IMR-90 (cell line): ENCODE measurements at regions not wholly inside any gene's neighbourhood (a gene's known extent, or its start where the extent isn't known, plus 50 kb on each side); places are given as distances from the start of the nearest gene placed in this dataset.

Experiments
- ATAC-seq: fragments of 200-7000 bp; cut with Tn5 transposase; 2 replicates; pipeline ENCODE4 v1.9.1; 2020; ENCODE audit warnings: low read depth, mild to moderate bottlenecking, moderate library complexity
- BruUV-seq: library from RNA; stranded (reverse); fragments of 400-500 nt; replicated peaks from 2 replicates; lab custom pipeline; 2021; lab: Mats Ljungman, UMichigan
- CTCF ChIA-PET: fragments of 300-600 bp; formaldehyde crosslinking; extraction: SDS; loops from one replicate; lab custom pipeline; 2021; ENCODE audit warnings: antibody characterized with exemption; lab: Yijun Ruan, JAX
- POLR2A ChIA-PET: fragments of 300-600 bp; sonication (Branson Sonifier 250); formaldehyde crosslinking; loops from one replicate; lab custom pipeline; 2022; ENCODE audit warnings: antibody characterized with exemption; ENCODE audit not compliant: unreplicated experiment; lab: Charles Lee
- DNase-seq: peaks from one replicate; pipeline ENCODE4 v3.0.0; 2013
- H2AFZ ChIP-seq: replicated peaks from 2 replicates; pipeline ENCODE3; 2013; ENCODE audit warnings: low read length, mild to moderate bottlenecking; ENCODE audit not compliant: poor library complexity
- H2AK5ac ChIP-seq: 2 replicates; pipeline ENCODE4 v1.6.1; 2013; ENCODE audit warnings: low read depth, low read length, inconsistent platforms
- H2AK9ac ChIP-seq: replicated peaks from 2 replicates; pipeline ENCODE3; 2013; ENCODE audit warnings: mild to moderate bottlenecking, low read depth, low read length, moderate library complexity; ENCODE audit not compliant: poor library complexity
- H2BK120ac ChIP-seq: 2 replicates; pipeline ENCODE4 v1.6.1; 2013; ENCODE audit warnings: low read depth, low read length, inconsistent platforms
- H2BK15ac ChIP-seq: 3 replicates; pipeline ENCODE4 v1.6.1; 2013; ENCODE audit warnings: low read depth, low read length, inconsistent platforms
- H2BK20ac ChIP-seq: 2 replicates; pipeline ENCODE4 v1.6.1; 2013; ENCODE audit warnings: low read depth, mild to moderate bottlenecking, inconsistent platforms, low read length, moderate library complexity
- H2BK5ac ChIP-seq: 2 replicates; pipeline ENCODE4 v1.6.1; 2013; ENCODE audit warnings: mild to moderate bottlenecking, low read depth, low read length, inconsistent platforms; ENCODE audit not compliant: poor library complexity, severe bottlenecking
- H3K14ac ChIP-seq: replicated peaks from 2 replicates; pipeline ENCODE4 v1.6.1; 2013; ENCODE audit warnings: low read depth, low read length, inconsistent platforms
- H3K18ac ChIP-seq: 2 replicates; pipeline ENCODE4 v1.6.1; 2013; ENCODE audit warnings: low read depth, low read length, control low read depth
- H3K23ac ChIP-seq: 2 replicates; pipeline ENCODE4 v1.6.1; 2013; ENCODE audit warnings: low read depth, low read length, inconsistent platforms
- H3K27ac ChIP-seq: 2 replicates; pipeline ENCODE4 v1.5.1; 2013; ENCODE audit warnings: mild to moderate bottlenecking, control low read depth, low read length; ENCODE audit not compliant: insufficient read depth
- H3K27me3 ChIP-seq: 2 replicates; pipeline ENCODE4 v1.6.1; 2013; ENCODE audit warnings: low read length; ENCODE audit not compliant: control insufficient read depth, insufficient read depth
- H3K36me3 ChIP-seq: 2 replicates; pipeline ENCODE4 v1.6.1; 2013; ENCODE audit warnings: low read length, mixed read lengths; ENCODE audit not compliant: control insufficient read depth, insufficient read depth
- H3K4ac ChIP-seq: 2 replicates; pipeline ENCODE4 v1.6.1; 2013; ENCODE audit warnings: low read depth, low read length, inconsistent platforms
- H3K4me1 ChIP-seq: 2 replicates; pipeline ENCODE4 v1.6.1; 2013; ENCODE audit warnings: low read length, mixed read lengths; ENCODE audit not compliant: control insufficient read depth, insufficient read depth
- H3K4me2 ChIP-seq: 2 replicates; pipeline ENCODE4 v1.6.1; 2013; ENCODE audit warnings: low read depth, mild to moderate bottlenecking, control low read depth, low read length, moderate library complexity
- H3K4me3 ChIP-seq: 2 replicates; pipeline ENCODE4 v1.5.1; 2013; ENCODE audit warnings: low read depth, mild to moderate bottlenecking, control low read depth, low read length, moderate library complexity; ENCODE audit not compliant: insufficient read depth
- H3K56ac ChIP-seq: 2 replicates; pipeline ENCODE4 v1.6.1; 2013; ENCODE audit warnings: low read length, inconsistent platforms; ENCODE audit not compliant: insufficient read depth; ENCODE audit errors: extremely low read depth
- H3K79me1 ChIP-seq, 2 experiments: 2 replicates each; pipeline ENCODE4 v1.6.1; 2013; ENCODE audit warnings: low read length in 2 of 2, inconsistent platforms in 1 of 2, low read depth in 1 of 2
- H3K9ac ChIP-seq: 2 replicates; pipeline ENCODE4 v1.6.1; 2013; ENCODE audit warnings: low read depth, low read length, control low read depth
- H3K9me1 ChIP-seq: 2 replicates; pipeline ENCODE4 v1.6.1; 2013; ENCODE audit warnings: low read length, inconsistent platforms; ENCODE audit not compliant: insufficient read depth
- H3K9me3 ChIP-seq: 2 replicates; pipeline ENCODE4 v1.6.1; 2013; ENCODE audit warnings: low read length; ENCODE audit not compliant: control insufficient read depth, insufficient read depth
- H4K20me1 ChIP-seq: 2 replicates; pipeline ENCODE4 v1.6.1; 2013; ENCODE audit warnings: low read length, inconsistent platforms; ENCODE audit not compliant: insufficient read depth
- H4K5ac ChIP-seq: 2 replicates; pipeline ENCODE4 v1.6.1; 2013; ENCODE audit warnings: mild to moderate bottlenecking, low read depth, low read length, control low read depth
- H4K8ac ChIP-seq, 2 experiments: 2 replicates each; pipeline ENCODE4 v1.6.1; 2013; ENCODE audit warnings: low read depth in 2 of 2, low read length in 2 of 2, control low read depth in 1 of 2, inconsistent platforms in 1 of 2
- H4K91ac ChIP-seq: 2 replicates; pipeline ENCODE4 v1.6.1; 2013; ENCODE audit warnings: low read depth, low read length, inconsistent platforms; ENCODE audit not compliant: insufficient read depth
- CEBPB ChIP-seq: IDR thresholded peaks from 2 replicates; pipeline ENCODE4 v1.6.1; 2012; ENCODE audit warnings: low read depth, low read length, improper control_type of control experiment
- CHD1 ChIP-seq: IDR thresholded peaks from 2 replicates; pipeline ENCODE4 v1.6.1; 2012; ENCODE audit warnings: low read depth, low read length, improper control_type of control experiment
- CTCF ChIP-seq: conservative IDR thresholded peaks from 2 replicates; pipeline ENCODE4 v1.5.1; 2012; ENCODE audit warnings: mild to moderate bottlenecking, low read depth, low read length, improper control_type of control experiment
- ELK1 ChIP-seq: fragments of 150-350 bp; IDR thresholded peaks from 2 replicates; pipeline ENCODE4 v1.6.1; 2016; ENCODE audit warnings: low read depth, mild to moderate bottlenecking, low read length, moderate library complexity, borderline replicate concordance
- MAZ ChIP-seq: IDR thresholded peaks from 2 replicates; pipeline ENCODE4 v1.6.1; 2012; ENCODE audit warnings: low read depth, mild to moderate bottlenecking, low read length, improper control_type of control experiment, moderate library complexity, borderline replicate concordance
- MXI1 ChIP-seq: IDR thresholded peaks from 2 replicates; pipeline ENCODE4 v1.6.1; 2012; ENCODE audit warnings: low read depth, mild to moderate bottlenecking, low read length, moderate library complexity, borderline replicate concordance
- NFE2L2 ChIP-seq: fragments of 150-350 bp; IDR thresholded peaks from 2 replicates; pipeline ENCODE4 v1.6.1; 2016; ENCODE audit warnings: low read depth, mild to moderate bottlenecking, low read length
- POLR2A ChIP-seq: IDR thresholded peaks from 2 replicates; pipeline ENCODE4 v1.6.1; 2012; ENCODE audit warnings: mild to moderate bottlenecking, low read depth, low read length
- RAD21 ChIP-seq: IDR thresholded peaks from 2 replicates; pipeline ENCODE4 v1.6.1; 2012; ENCODE audit warnings: low read length, improper control_type of control experiment
- RCOR1 ChIP-seq: IDR thresholded peaks from 2 replicates; pipeline ENCODE4 v1.6.1; 2012; ENCODE audit warnings: mild to moderate bottlenecking, low read length, improper control_type of control experiment; ENCODE audit not compliant: insufficient replicate concordance
- RFX5 ChIP-seq: IDR thresholded peaks from 2 replicates; pipeline ENCODE4 v1.8.0; 2012; ENCODE audit warnings: low read depth, mild to moderate bottlenecking, low read length, moderate library complexity
- SMC3 ChIP-seq: fragments of 150-350 bp; IDR thresholded peaks from 2 replicates; pipeline ENCODE4 v1.6.1; 2016; ENCODE audit warnings: low read depth, mild to moderate bottlenecking, antibody characterized with exemption, low read length, moderate library complexity
- USF2 ChIP-seq: fragments of 150-350 bp; IDR thresholded peaks from 2 replicates; pipeline ENCODE4 v1.6.1; 2017; ENCODE audit warnings: mild to moderate bottlenecking, antibody characterized with exemption, low read length, low read depth
- WGBS, 2 experiments: methylation state at CpG; one replicate each; pipeline versions ENCODE4 v1.1.5 to v1.1.7; 2013; ENCODE audit warnings: missing lambda C conversion rate in 2 of 2; ENCODE audit not compliant: insufficient read length in 1 of 2; ENCODE audit errors: extremely low coverage in 2 of 2; 5-methylcytosine and 5-hydroxymethylcytosine counted together
- dilution Hi-C: fragments of 300-500 bp; cut with HindIII; formaldehyde crosslinking; loops from one replicate; pipeline ENCODE4 v1.14.3; 2018; ENCODE audit warnings: low sequenced_read_pairs; ENCODE audit not compliant: unreplicated experiment
- in situ Hi-C: fragments of 300-500 bp; cut with MboI; formaldehyde crosslinking; loops from 3 replicates; pipeline ENCODE4 v1.14.3; 2019; ENCODE audit warnings: low sequenced_read_pairs, inconsistent platforms, mixed read lengths
- intact Hi-C: fragments of 100-400 bp; cut with micrococcal nuclease; formaldehyde crosslinking; loops from 2 replicates; pipeline ENCODE4 v1.10.0; 2022

- Histone ChIP-seq H3K18ac (peak overlapping the region; percentile 87), H2AK5ac (no peak overlapping the region), H2AK9ac (peak overlapping the region; percentile 85), H4K8ac (peak overlapping the region; percentile 66 to 94), H3K27ac (peak overlapping the region; percentile 79), H3K14ac (peak overlapping the region; percentile 96), H3K36me3 (no peaks in the 10 kb centered on the region), H3K9me1 (no peaks in the 10 kb centered on the region), H4K5ac (peak overlapping the region; percentile 94), H3K4ac (peak overlapping the region; percentile 95), H4K20me1 (no peaks in the 10 kb centered on the region), H3K4me2 (peak overlapping the region; percentile 78), H3K79me1 (no peaks in the 10 kb centered on the region), H3K4me1 (peaks cover 3% of the 10 kb centered on the region; the same call in 1 of the 2 replicates), H3K56ac (peak overlapping the region; percentile 47), H3K9ac (peak overlapping the region; percentile 87), H4K91ac (peak overlapping the region; percentile 82), H2BK15ac (peak overlapping the region; percentile 75; the same call in 2 of the 3 replicates), H3K9me3 (no peaks in the 10 kb centered on the region), H3K23ac (peak overlapping the region; percentile 94), H2BK5ac (peak overlapping the region; percentile 87), H3K27me3 (no peaks in the 10 kb centered on the region), H2BK120ac (peak overlapping the region; percentile 92), H3K4me3 (peak overlapping the region; percentile 40), H2AFZ (peak overlapping the region; percentile 96), H2BK20ac (peak overlapping the region; percentile 73)
- intact Hi-C loops (no loop called here), in situ Hi-C loops (no loop called here), dilution Hi-C loops (no loop called here)
- ATAC-seq (peak; percentile 91), DNase-seq (peak; percentile 69)
- WGBS, 2 experiments, result 0% methylated on average over 2 of the region's 37 CpGs; no CpG with 5 or more reads in 1 of the 2 experiments
- BruUV-seq, result no TSS peak
- ChIA-PET POLR2A (interaction anchor here (0.7 to 1.0 kb wide), 2 partner anchors 8 to 51 kb away, joined by 3 to 4 read pairs; partner anchors contain the start of gene SSR3), CTCF (no interaction called here)
- TF ChIP-seq NFE2L2 (no peak), MXI1 (0 out of 2 replicates have a peak, but pooled peaks have one; percentile 35), POLR2A (peak; percentile 29; the same call in 1 of the 2 replicates), CTCF (no peak), CHD1 (no peak), MAZ (no peak; the same call in 1 of the 2 replicates), RFX5 (no peak), CEBPB (no peak), SMC3 (no peak), RCOR1 (no peak), RAD21 (no peak), USF2 (no peak), ELK1 (no peak)
Measured at GRCh38 chr3:156605686-156606605, 51.0 kb upstream of the SSR3 start.
